GM12873 (cell line): ENCODE measurements at regions not wholly inside any gene's neighbourhood (a gene's known extent, or its start where the extent isn't known, plus 50 kb on each side); places are given as distances from the start of the nearest gene placed in this dataset.

Source experiments
- CTCF ChIP-seq: IDR thresholded peaks from 2 replicates; pipeline ENCODE4 v1.5.1; 2012; ENCODE audit warnings: low read depth, mild to moderate bottlenecking, moderate library complexity, low read length, control low read depth; ENCODE audit not compliant: insufficient read depth; ENCODE audit errors: missing control alignments

DNA sequence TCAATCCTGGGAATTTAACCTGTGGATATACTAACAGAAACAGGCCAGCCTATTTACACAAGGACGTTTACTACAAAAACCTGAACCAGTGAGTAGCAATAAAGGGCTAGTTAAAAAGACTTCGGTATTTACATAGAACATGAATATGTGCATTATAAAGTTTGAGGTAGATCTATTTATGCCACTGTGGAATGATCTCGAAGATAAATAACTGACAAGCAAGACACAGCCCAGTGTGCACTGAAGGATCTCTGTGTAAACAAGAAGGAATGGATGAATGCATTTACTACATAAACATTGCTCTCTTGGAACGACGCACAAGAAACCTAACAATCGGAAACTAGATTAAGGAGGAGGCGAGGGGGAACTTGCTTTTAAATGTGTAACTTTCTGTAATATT, 132.0 kb upstream of the NSMCE3 start:
- no peak for TF ChIP-seq CTCF

GRCh38 chr15:29400701-29401100, 131.1 kb upstream of the NSMCE3 start:
- TF ChIP-seq CTCF = no peak

DNA sequence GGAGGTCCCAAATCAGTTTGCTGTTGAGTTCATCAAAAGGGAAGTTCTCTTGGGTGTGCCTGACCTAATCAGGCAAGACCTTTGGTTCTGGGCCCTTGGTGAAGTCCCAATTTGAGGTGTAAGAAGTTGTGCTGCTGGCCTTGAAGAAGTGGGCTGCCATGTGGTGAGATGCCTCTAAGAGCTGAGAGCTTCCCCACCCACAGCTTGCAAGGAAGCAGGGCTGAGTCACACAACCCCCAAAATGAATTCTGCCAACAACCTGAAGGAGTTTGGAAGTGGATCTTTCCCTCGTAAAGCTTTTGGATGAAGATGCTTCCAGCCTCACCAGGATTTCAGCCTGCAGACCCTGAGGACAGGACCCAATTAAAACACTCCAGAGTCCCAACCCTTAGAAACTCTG, 129.3 kb upstream of the NSMCE3 start:
- TF ChIP-seq CTCF = no peak

DNA sequence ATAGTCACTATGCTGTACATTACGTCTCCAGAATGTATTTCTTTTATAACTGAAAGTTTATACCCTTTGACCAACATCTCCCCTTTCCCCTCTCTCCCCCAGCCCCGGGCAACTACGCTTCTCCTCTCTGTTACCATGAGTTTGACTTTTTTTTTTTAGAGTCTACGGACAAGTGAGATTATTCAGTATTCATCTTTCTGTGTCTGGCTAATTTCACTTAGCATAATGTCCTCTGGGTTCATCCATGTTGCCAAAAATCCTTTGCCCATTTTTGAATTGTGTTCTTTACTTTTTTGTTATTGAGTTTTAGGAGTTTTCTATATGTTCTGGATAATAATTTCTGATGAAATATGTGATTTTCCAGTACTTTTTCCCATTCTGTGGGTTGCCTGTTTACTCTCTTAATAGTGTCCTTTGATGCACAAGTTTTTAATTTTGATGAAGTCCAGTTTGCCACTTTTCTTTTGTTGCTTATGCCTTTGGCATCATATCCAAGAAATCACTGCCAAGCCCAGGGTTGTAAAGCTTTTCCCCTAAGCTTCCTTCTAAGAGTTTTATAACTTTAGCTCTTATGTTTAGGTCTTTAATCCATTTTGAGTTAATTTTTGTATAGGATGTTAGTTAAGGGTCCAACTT, 126.7 kb upstream of the NSMCE3 start:
- no peak for TF ChIP-seq CTCF

DNA sequence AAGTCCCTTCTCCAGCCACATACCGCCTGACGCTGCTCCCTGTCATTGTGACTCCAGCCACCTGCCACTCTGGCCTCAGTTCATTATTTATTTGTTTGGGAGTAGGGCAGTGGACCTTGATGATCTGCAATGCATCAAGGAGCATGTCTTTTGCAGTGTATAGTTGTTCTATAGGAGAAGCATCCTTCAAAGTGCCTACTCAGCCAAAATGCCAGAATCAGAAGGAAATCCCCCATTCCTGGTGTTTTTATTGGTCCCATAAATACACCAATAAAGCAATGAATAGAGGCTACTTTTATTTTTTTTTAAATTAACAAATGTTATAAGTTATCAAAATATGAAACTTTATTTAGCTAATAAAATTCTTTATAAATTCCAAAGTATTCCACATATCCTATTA, 123.8 kb upstream of the NSMCE3 start:
- no peak for TF ChIP-seq CTCF

- TF ChIP-seq CTCF = no peak
Measured at GRCh38 chr15:29392358-29392757, 122.7 kb upstream of the NSMCE3 start.

GRCh38 chr15:29390051-29390450, 120.4 kb upstream of the NSMCE3 start:
- TF ChIP-seq CTCF = no peak
